ENCODE measurements at regions not wholly inside any gene's neighbourhood (a gene's known extent, or its start where the extent isn't known, plus 50 kb on each side); places are given as distances from the start of the nearest gene placed in this dataset.

DNA sequence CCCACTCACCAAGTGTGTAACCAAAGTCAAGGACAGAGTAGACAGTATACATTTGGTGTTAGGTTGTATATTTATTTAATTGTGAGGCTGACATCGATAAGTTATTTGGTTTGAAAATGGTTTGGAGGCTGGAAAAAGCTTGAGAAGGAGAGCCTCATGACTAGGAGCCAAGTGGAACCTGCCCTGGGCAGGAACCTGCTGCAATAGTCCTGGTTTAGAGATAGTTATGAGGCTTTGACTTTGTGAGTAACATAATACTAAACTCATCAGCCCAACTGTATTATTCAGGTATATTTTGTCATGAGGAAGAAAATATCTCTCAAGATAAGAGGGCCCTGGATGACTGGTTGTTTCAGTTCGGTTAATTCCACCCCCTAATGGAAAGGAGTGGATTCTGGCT is 234.3 kb upstream of the CYRIA start:
- TF ChIP-seq, protein P1, sequence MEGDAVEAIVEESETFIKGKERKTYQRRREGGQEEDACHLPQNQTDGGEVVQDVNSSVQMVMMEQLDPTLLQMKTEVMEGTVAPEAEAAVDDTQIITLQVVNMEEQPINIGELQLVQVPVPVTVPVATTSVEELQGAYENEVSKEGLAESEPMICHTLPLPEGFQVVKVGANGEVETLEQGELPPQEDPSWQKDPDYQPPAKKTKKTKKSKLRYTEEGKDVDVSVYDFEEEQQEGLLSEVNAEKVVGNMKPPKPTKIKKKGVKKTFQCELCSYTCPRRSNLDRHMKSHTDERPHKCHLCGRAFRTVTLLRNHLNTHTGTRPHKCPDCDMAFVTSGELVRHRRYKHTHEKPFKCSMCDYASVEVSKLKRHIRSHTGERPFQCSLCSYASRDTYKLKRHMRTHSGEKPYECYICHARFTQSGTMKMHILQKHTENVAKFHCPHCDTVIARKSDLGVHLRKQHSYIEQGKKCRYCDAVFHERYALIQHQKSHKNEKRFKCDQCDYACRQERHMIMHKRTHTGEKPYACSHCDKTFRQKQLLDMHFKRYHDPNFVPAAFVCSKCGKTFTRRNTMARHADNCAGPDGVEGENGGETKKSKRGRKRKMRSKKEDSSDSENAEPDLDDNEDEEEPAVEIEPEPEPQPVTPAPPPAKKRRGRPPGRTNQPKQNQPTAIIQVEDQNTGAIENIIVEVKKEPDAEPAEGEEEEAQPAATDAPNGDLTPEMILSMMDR (IDR thresholded peaks at IDR 0.05): no peak
- TF ChIP-seq POLR2A (IDR thresholded peaks at IDR 0.05): no peak

Measured in esophagus squamous epithelium (tissue), 4 donors.